C4-2B (cell line): ENCODE measurements at regions not wholly inside any gene's neighbourhood (a gene's known extent, or its start where the extent isn't known, plus 50 kb on each side); places are given as distances from the start of the nearest gene placed in this dataset.

Experiments used
- CTCF ChIP-seq: fragments of 450-650 bp; conservative IDR thresholded peaks from 2 replicates; pipeline ENCODE4 v1.5.1; 2017; ENCODE audit warnings: mild to moderate bottlenecking
- ZFX ChIP-seq: fragments of 450-650 bp; IDR thresholded peaks from 2 replicates; pipeline ENCODE4 v1.6.1; 2017

GRCh38 chr22:49305966-49306631 lies 521.6 kb downstream of the BRD1 start:
- TF ChIP-seq CTCF (no peak), ZFX (no peak)
